ENCODE measurements at regions not wholly inside any gene's neighbourhood (a gene's known extent, or its start where the extent isn't known, plus 50 kb on each side); places are given as distances from the start of the nearest gene placed in this dataset.

DNA sequence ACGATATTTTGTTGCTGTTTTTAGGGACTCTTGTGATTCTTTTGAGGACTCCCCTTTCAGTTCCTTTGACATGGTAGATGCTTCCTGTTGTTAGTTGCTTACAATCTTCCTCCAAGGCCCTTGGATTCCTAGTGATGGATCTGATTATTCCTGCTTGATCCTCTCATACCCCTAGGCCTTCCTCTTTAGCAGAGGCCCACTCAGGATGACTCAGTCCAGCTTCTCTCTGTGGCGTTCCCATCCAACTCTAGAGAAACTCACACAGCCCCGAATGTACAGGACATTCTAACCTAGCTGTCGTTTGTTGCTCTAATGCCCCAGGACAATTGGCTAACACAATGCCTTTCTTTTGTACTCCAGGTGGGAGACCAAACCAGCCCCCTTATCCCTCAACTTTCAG is 191.4 kb downstream of the POSTN start:
- FAIRE-seq (no peak), ATAC-seq (no peak), DNase-seq (ENCODE audit: low spot score) (no peak)
- Histone ChIP-seq H3K4me3 (replicated peaks in 1 of 3; ENCODE audit: insufficient read depth in 1 of 3, low read depth in 2 of 3, low read length in 3 of 3) (no peak overlapping the region), H3K79me2 (ENCODE audit: insufficient read depth, low read length) (no peaks in the 10 kb centered on the region), H3K27me3 (ENCODE audit: control insufficient read depth in 1 of 2, insufficient read depth in 2 of 2, low read length in 2 of 2) (no peaks in the 10 kb centered on the region), H2AFZ (ENCODE audit: low read length) (no peak overlapping the region), H3K4me2 (ENCODE audit: low read depth, low read length) (no peak overlapping the region), H3K9ac (ENCODE audit: insufficient read depth, low read depth, low read length) (no peak overlapping the region), H3K4me1 (ENCODE audit: insufficient read depth, low read length) (no peaks in the 10 kb centered on the region), H3K27ac (ENCODE audit: extremely low read length, insufficient read depth, low read length) (no peak overlapping the region), H3K9me3 (ENCODE audit: low read length) (no peaks in the 10 kb centered on the region), H3K36me3 (replicated peaks in 1 of 2; ENCODE audit: control insufficient read depth in 1 of 2, insufficient read depth in 2 of 2, low read length in 2 of 2) (no peaks in the 10 kb centered on the region), H4K20me1 (ENCODE audit: insufficient read depth, low read length) (no peaks in the 10 kb centered on the region)
- CTCF ChIA-PET (ENCODE audit: low intra/inter-chr PET ratio, low total read pairs) = no interaction called here
- in situ Hi-C loops (cut with HindIII; ENCODE audit: extremely low pct_ligation_motif_present, low pct_unique_long_range_greater_than_20kb) (no loop called here), intact Hi-C loops (cut with micrococcal nuclease; ENCODE audit: unreplicated experiment) (no loop called here)
- 0% methylated on average over 4 of the region's 4 CpGs for WGBS (ENCODE audit: low lambda C conversion rate)
- POLR2A ChIA-PET = no interaction called here
- BruUV-seq (replicated peaks) = no TSS peak
- no peak for TF ChIP-seq ZNF547 (CRISPR knock-in tag; IDR thresholded peaks at IDR 0.05)
- TF ChIP-seq NFE2 (CRISPR knock-in tag; IDR thresholded peaks at IDR 0.05) = no peak
- no peak for TF ChIP-seq MTA3 (CRISPR knock-in tag; IDR thresholded peaks at IDR 0.05)
- TF ChIP-seq, protein P1, sequence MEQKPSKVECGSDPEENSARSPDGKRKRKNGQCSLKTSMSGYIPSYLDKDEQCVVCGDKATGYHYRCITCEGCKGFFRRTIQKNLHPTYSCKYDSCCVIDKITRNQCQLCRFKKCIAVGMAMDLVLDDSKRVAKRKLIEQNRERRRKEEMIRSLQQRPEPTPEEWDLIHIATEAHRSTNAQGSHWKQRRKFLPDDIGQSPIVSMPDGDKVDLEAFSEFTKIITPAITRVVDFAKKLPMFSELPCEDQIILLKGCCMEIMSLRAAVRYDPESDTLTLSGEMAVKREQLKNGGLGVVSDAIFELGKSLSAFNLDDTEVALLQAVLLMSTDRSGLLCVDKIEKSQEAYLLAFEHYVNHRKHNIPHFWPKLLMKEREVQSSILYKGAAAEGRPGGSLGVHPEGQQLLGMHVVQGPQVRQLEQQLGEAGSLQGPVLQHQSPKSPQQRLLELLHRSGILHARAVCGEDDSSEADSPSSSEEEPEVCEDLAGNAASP (CRISPR knock-in tag; IDR thresholded peaks at IDR 0.05; ENCODE audit: borderline replicate concordance) = no peak
- no peak for TF ChIP-seq RFX3 (CRISPR knock-in tag; IDR thresholded peaks at IDR 0.05)
- TF ChIP-seq, protein P2, sequence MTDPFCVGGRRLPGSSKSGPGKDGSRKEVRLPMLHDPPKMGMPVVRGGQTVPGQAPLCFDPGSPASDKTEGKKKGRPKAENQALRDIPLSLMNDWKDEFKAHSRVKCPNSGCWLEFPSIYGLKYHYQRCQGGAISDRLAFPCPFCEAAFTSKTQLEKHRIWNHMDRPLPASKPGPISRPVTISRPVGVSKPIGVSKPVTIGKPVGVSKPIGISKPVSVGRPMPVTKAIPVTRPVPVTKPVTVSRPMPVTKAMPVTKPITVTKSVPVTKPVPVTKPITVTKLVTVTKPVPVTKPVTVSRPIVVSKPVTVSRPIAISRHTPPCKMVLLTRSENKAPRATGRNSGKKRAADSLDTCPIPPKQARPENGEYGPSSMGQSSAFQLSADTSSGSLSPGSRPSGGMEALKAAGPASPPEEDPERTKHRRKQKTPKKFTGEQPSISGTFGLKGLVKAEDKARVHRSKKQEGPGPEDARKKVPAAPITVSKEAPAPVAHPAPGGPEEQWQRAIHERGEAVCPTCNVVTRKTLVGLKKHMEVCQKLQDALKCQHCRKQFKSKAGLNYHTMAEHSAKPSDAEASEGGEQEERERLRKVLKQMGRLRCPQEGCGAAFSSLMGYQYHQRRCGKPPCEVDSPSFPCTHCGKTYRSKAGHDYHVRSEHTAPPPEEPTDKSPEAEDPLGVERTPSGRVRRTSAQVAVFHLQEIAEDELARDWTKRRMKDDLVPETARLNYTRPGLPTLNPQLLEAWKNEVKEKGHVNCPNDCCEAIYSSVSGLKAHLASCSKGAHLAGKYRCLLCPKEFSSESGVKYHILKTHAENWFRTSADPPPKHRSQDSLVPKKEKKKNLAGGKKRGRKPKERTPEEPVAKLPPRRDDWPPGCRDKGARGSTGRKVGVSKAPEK (CRISPR knock-in tag; IDR thresholded peaks at IDR 0.05; ENCODE audit: borderline replicate concordance) = no peak
- TF ChIP-seq, protein P3, sequence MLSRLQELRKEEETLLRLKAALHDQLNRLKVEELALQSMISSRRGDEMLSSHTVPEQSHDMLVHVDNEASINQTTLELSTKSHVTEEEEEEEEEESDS (CRISPR knock-in tag; IDR thresholded peaks at IDR 0.05; ENCODE audit: borderline replicate concordance) = no peak
- TF ChIP-seq, protein P4, sequence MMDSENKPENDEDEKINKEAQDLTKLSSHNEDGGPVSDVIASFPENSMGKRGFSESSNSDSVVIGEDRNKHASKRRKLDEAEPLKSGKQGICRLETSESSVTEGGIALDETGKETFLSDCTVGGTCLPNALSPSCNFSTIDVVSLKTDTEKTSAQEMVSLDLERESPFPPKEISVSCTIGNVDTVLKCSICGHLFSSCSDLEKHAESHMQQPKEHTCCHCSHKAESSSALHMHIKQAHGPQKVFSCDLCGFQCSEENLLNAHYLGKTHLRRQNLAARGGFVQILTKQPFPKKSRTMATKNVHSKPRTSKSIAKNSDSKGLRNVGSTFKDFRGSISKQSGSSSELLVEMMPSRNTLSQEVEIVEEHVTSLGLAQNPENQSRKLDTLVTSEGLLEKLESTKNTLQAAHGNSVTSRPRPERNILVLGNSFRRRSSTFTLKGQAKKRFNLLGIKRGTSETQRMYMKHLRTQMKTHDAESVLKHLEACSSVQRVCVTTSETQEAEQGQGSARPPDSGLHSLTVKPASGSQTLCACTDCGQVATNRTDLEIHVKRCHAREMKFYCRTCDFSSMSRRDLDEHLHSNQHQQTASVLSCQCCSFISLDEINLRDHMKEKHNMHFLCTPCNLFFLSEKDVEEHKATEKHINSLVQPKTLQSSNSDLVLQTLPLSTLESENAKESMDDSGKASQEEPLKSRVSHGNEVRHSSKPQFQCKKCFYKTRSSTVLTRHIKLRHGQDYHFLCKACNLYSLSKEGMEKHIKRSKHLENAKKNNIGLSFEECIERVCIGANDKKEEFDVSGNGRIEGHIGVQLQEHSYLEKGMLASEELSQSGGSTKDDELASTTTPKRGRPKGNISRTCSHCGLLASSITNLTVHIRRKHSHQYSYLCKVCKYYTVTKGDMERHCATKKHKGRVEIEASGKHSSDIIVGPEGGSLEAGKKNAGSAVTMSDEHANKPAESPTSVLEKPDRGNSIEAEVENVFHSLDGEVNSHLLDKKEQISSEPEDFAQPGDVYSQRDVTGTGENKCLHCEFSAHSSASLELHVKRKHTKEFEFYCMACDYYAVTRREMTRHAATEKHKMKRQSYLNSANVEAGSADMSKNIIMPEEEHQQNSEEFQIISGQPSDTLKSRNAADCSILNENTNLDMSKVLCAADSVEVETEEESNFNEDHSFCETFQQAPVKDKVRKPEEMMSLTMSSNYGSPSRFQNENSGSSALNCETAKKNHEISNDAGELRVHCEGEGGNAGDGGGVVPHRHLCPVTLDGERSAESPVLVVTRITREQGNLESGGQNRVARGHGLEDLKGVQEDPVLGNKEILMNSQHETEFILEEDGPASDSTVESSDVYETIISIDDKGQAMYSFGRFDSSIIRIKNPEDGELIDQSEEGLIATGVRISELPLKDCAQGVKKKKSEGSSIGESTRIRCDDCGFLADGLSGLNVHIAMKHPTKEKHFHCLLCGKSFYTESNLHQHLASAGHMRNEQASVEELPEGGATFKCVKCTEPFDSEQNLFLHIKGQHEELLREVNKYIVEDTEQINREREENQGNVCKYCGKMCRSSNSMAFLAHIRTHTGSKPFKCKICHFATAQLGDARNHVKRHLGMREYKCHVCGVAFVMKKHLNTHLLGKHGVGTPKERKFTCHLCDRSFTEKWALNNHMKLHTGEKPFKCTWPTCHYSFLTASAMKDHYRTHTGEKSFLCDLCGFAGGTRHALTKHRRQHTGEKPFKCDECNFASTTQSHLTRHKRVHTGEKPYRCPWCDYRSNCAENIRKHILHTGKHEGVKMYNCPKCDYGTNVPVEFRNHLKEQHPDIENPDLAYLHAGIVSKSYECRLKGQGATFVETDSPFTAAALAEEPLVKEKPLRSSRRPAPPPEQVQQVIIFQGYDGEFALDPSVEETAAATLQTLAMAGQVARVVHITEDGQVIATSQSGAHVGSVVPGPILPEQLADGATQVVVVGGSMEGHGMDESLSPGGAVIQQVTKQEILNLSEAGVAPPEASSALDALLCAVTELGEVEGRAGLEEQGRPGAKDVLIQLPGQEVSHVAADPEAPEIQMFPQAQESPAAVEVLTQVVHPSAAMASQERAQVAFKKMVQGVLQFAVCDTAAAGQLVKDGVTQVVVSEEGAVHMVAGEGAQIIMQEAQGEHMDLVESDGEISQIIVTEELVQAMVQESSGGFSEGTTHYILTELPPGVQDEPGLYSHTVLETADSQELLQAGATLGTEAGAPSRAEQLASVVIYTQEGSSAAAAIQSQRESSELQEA (CRISPR knock-in tag; IDR thresholded peaks at IDR 0.05; ENCODE audit: not compliant biosample characterization) = no peak
- TF ChIP-seq, protein P5, sequence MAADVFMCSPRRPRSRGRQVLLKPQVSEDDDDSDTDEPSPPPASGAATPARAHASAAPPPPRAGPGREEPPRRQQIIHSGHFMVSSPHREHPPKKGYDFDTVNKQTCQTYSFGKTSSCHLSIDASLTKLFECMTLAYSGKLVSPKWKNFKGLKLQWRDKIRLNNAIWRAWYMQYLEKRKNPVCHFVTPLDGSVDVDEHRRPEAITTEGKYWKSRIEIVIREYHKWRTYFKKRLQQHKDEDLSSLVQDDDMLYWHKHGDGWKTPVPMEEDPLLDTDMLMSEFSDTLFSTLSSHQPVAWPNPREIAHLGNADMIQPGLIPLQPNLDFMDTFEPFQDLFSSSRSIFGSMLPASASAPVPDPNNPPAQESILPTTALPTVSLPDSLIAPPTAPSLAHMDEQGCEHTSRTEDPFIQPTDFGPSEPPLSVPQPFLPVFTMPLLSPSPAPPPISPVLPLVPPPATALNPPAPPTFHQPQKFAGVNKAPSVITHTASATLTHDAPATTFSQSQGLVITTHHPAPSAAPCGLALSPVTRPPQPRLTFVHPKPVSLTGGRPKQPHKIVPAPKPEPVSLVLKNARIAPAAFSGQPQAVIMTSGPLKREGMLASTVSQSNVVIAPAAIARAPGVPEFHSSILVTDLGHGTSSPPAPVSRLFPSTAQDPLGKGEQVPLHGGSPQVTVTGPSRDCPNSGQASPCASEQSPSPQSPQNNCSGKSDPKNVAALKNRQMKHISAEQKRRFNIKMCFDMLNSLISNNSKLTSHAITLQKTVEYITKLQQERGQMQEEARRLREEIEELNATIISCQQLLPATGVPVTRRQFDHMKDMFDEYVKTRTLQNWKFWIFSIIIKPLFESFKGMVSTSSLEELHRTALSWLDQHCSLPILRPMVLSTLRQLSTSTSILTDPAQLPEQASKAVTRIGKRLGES (CRISPR knock-in tag; IDR thresholded peaks at IDR 0.05; ENCODE audit: borderline replicate concordance) = no peak

All from HepG2 (cell line).